Small intestine (tissue), 7 donors: ENCODE measurements at regions not wholly inside any gene's neighbourhood (a gene's known extent, or its start where the extent isn't known, plus 50 kb on each side); places are given as distances from the start of the nearest gene placed in this dataset.

Experiments used
- DNase-seq, 2 donors: peaks; one replicate each; pipeline versions ENCODE4 v3.0.0 to v3.0.0-alpha.2; 2013
- FAIRE-seq: peaks from 2 replicates; lab custom pipeline; 2012; peaks lifted over from hg19 to GRCh38; lab: Jason Lieb, UNC
- H3K27ac ChIP-seq, 3 donors: one replicate each; pipeline ENCODE4 v1.5.1; 2013; ENCODE audit warnings: low read length in 2 of 3, mild to moderate bottlenecking in 2 of 3, control low read depth in 1 of 3, inconsistent platforms in 1 of 3, low read depth in 1 of 3, moderate library complexity in 1 of 3
- H3K27me3 ChIP-seq, 3 donors: one replicate each; pipeline ENCODE4 v1.6.1; 2013; ENCODE audit warnings: low read length in 3 of 3, inconsistent platforms in 1 of 3; ENCODE audit not compliant: control insufficient read depth in 3 of 3, insufficient read depth in 3 of 3
- H3K36me3 ChIP-seq, 3 donors: one replicate each; pipeline ENCODE4 v1.6.1; 2013; ENCODE audit warnings: low read length in 3 of 3, inconsistent platforms in 1 of 3, low read depth in 1 of 3, mild to moderate bottlenecking in 1 of 3, moderate library complexity in 1 of 3; ENCODE audit not compliant: control insufficient read depth in 3 of 3, insufficient read depth in 2 of 3
- H3K4me1 ChIP-seq, 3 donors: one replicate each; pipeline ENCODE4 v1.6.1; 2013; ENCODE audit warnings: low read length in 2 of 3, inconsistent platforms in 1 of 3, low read depth in 1 of 3, mild to moderate bottlenecking in 1 of 3, moderate library complexity in 1 of 3; ENCODE audit not compliant: control insufficient read depth in 3 of 3, insufficient read depth in 2 of 3
- H3K4me3 ChIP-seq, 3 donors: one replicate each; pipeline ENCODE4 v1.5.1; 2013; ENCODE audit warnings: low read length in 3 of 3, control low read depth in 1 of 3, inconsistent platforms in 1 of 3, low read depth in 1 of 3, mild to moderate bottlenecking in 1 of 3, moderate library complexity in 1 of 3
- H3K9me3 ChIP-seq, 2 donors: one replicate each; pipeline ENCODE4 v1.6.1; 2013; ENCODE audit warnings: low read depth in 1 of 2, low read length in 1 of 2; ENCODE audit not compliant: control insufficient read depth in 2 of 2, insufficient read depth in 1 of 2
- WGBS, 3 donors: extraction: QIAGEN DNeasy Blood & Tissue Kit; methylation state at CpG; one replicate each; pipeline ENCODE4 v1.1.7; 2013; 5-methylcytosine and 5-hydroxymethylcytosine counted together
- donor health status: healthy with polysubstance abuse.
- donor health status: control.
- donor health status: control.
- donor health status: Bipolar disorder and iron deficiency.
- donor health status: healthy.

DNA sequence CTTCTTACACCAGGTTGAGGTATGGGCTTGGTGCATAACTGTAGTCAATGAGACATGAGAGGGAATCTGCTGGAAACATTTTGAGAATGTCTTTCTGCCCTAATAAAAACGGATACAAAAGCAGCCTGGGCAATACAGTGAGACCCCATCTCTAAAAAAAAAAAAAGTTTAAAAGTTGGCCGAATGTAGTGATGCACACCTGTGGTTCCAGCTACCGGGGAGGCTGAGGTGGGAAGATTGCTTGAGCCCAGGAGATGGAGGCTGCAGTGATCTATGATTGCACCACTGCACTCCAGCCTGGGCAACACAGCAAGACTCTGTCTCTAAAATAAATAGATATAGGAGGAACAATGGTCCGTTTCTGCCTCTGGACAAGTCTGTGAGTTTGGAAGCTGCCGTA, 81.5 kb upstream of the FAM171A1 start:
- Histone ChIP-seq H3K36me3 (no peaks in the 10 kb centered on the region), H3K9me3 (peaks cover 0 to 3% of the 10 kb centered on the region in 2 donors), H3K4me1 (no peaks in the 10 kb centered on the region), H3K4me3 (no peak overlapping the region), H3K27ac (no peak overlapping the region), H3K27me3 (peaks cover 0 to 4% (median 3%) of the 10 kb centered on the region in 3 donors)
- 76 to 88% (median 82%) methylated on average over 5 of the region's 5 CpGs for WGBS, 3 donors
- no peak for FAIRE-seq
- DNase-seq: no peak

DNA sequence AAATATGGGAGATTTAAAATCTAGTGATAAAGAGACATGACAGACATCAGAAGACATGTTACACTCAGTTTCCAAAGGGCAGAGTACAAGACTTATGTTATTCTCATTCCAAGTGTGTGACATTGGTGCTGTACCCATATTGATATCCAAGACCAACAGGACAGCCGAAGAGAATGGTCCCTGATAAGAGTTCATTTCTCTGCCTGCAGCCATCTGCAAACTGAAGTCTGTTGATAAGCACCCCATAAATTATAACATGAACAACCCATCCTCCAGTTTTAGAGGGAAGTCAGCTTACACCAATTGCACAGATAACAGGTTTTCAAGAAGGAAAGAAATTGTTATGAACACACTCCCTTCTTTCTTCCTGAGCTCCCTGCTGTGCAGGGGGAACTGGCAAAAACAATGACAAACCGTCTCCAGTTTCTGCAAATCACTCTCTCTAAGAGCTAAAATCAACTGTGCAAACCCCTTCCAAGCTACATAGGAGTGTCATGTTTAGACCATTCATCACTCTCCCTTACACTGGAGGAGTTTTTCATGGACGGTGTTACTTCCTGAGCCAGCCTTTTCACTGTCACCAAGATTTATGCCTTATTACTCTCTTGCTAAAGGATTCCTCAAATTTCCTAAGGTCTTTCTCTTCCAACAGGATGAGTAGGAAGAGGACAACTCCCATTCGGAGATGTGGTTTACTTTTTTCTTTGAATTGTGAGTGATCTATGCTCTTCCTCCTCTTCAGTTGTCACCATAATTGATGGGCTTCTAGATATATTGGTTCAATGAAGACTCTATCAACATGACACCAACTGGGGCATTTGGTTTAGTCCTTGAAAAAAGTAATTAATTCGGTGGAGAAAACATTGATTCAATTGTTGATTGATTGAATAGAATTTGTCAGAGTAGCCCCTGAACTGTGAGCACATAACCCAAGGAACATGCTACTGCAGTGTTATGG, 80.3 kb upstream of the FAM171A1 start:
- H3K36me3 ChIP-seq: no peaks in the 10 kb centered on the region
- H3K4me3 ChIP-seq: no peak overlapping the region
- 31 to 44% (median 36%) methylated on average over 5 of the region's 5 CpGs for whole genome bisulfite sequencing, 3 donors
- H3K9me3 ChIP-seq: no peaks in the 10 kb centered on the region
- no peaks in the 10 kb centered on the region for H3K4me1 ChIP-seq
- DNase-seq: no peak
- peaks cover 0 to 4% (median 0%) of the 10 kb centered on the region in 3 donors for H3K27me3 ChIP-seq
- FAIRE-seq: no peak
- no peak overlapping the region for H3K27ac ChIP-seq

DNA sequence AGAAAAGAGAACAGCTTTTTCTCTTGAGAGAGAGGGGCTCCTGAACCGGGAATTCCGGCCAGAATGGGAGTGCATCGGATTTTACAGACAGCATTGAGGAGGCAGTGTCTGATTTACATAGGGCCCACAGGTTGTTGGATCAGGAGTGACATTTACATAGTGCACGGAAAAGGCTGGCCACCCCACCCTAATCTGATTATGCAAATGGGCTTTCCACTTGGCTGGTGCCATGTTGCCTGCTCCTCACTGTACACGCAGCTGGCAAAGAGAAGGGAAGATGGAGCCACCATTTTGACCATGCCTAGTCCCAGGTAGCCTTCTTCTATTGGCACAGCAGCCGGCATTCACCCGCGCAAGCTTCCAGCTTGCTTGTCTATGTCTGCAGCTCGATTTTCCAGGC, 77.5 kb upstream of the FAM171A1 start:
- Histone ChIP-seq H3K4me3 (no peak overlapping the region), H3K27ac (no peak overlapping the region), H3K9me3 (no peaks in the 10 kb centered on the region), H3K27me3 (peaks cover 0 to 4% (median 0%) of the 10 kb centered on the region in 3 donors), H3K4me1 (no peaks in the 10 kb centered on the region), H3K36me3 (no peaks in the 10 kb centered on the region)
- FAIRE-seq (no peak), DNase-seq (no peak)
- 84 to 89% (median 85%) methylated on average over 8 to 9 of the region's 9 CpGs for WGBS, 3 donors

DNA sequence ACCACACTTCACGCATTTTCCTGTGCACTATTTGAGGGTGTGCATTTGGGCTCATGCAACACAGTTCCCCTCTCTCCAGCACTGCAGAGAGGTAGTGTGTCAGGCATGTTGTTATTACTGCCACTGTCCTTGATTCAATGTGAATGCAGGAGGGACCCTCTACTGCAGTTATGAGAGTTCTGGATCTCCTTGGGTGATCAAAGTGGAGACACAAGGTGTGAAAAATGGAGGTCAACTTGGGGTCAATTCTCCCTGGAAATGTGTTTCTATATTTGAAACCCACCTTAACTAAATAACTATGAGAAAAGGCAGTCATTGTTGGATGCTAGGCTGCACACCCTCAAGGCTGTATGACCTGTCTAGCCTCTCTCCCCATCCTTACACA, 73.9 kb upstream of the FAM171A1 start:
- H3K36me3 ChIP-seq: no peaks in the 10 kb centered on the region
- DNase-seq (no peak), FAIRE-seq (no peak)
- no peak overlapping the region for H3K4me3 ChIP-seq
- no peak overlapping the region for H3K27ac ChIP-seq
- H3K27me3 ChIP-seq: peaks cover 0 to 5% (median 0%) of the 10 kb centered on the region in 3 donors
- no peaks in the 10 kb centered on the region for H3K4me1 ChIP-seq
- H3K9me3 ChIP-seq: no peaks in the 10 kb centered on the region
- 74 to 86% (median 78%) methylated on average over 1 of the region's 1 CpG for WGBS, 3 donors

DNA sequence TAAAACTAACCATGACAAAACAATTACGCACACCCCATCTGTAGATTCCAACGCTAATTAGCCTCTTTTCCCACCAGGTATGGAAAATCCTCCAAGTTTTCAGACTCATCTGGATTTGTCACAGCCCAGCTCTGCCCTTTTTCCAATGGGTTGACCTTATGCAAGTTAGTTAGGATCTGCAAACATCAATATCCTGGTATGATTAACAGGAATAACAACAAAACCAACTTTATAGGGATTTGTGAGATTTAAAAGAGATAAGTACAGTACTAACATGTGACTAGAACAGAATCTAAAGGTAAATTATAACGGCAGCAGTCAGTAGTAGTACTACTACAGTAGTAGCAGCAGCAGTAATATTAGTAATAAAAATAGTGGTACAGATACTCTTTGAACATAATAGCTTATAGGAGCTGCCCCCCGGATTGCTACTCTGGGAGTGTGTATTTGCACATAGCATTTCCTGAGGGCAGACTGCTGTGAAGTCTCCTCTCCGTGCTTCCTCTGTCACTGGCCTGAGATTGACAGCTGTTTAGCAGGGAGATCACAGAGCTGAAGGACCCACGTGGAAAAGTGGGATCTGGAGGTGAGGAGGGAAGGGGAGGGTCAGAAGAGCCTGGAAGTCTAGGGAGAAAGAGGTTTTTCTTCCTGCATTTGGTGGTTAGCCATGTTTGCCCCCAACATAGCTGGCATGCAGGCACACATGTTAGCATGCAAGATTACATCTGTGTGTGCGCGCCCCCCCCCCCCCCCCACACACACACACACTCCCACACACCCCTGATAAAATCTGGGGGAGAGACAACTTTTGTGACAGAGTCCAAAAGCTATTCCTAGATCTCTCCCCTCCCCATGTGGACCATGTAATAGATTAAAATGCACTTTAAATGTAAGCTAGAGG, 73.3 kb upstream of the FAM171A1 start:
- DNase-seq: no peak
- H3K4me3 ChIP-seq: no peak overlapping the region
- FAIRE-seq: no peak
- H3K36me3 ChIP-seq: no peaks in the 10 kb centered on the region
- no peak overlapping the region for H3K27ac ChIP-seq
- peaks cover 0 to 9% (median 0%) of the 10 kb centered on the region in 3 donors for H3K27me3 ChIP-seq
- 45 to 60% (median 57%) methylated on average over 8 of the region's 8 CpGs for WGBS, 3 donors
- H3K4me1 ChIP-seq: no peaks in the 10 kb centered on the region
- no peaks in the 10 kb centered on the region for H3K9me3 ChIP-seq

DNA sequence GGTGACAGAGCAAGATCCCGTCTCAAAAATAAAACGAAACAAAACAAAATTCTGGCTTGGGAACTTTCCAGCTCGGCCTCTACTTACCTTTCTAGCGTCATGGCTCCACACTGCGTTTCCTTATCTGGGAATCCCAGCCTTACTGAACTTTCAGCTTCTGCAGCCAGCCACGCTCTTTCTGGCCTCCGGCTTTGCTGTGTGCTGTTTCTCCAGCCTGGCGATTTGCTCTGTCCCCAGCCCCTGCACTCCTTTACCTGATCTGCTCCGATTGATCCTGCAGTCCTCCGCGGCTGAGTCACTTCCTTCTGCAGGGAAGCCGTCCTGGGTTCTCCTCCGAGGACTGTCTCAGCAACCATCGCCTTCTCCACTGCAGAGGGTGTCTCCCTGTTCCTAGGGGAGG, 71.0 kb upstream of the FAM171A1 start:
- Histone ChIP-seq H3K4me1 (no peaks in the 10 kb centered on the region), H3K27me3 (peaks cover 0 to 7% (median 0%) of the 10 kb centered on the region in 3 donors), H3K9me3 (no peaks in the 10 kb centered on the region), H3K36me3 (no peaks in the 10 kb centered on the region), H3K4me3 (no peak overlapping the region), H3K27ac (no peak overlapping the region)
- 73 to 84% (median 83%) methylated on average over 14 of the region's 14 CpGs for WGBS, 3 donors
- DNase-seq (no peak), FAIRE-seq (no peak)

DNA sequence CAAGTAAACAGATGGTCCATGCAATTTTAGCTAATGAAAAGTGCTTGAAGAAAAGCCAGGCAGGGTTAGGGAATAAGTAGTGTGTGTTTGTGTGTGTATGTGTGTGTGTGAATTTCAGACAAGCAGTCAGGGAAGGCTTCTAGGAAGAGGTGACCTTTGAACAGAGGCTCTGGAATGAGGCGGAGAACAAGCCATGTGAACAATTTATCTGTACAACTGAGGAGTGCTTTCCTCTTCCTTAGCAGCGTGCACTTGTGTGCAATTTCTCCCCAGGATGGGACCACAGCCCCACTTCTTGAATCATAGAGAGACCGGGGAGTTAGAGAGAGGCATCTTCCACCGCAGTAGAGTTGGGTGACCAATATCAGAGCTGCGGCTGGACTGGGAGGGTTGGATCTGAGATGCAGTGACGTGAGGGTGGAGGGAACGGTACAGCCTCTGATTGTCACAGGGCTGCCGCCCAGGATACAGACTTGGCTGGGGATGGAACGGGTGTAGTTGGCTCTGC, 69.2 kb upstream of the FAM171A1 start:
- DNase-seq: no peak
- no peak overlapping the region for H3K4me3 ChIP-seq
- no peaks in the 10 kb centered on the region for H3K9me3 ChIP-seq
- peaks cover 0 to 7% (median 0%) of the 10 kb centered on the region in 3 donors for H3K27me3 ChIP-seq
- no peak for FAIRE-seq
- H3K4me1 ChIP-seq: no peaks in the 10 kb centered on the region
- no peak overlapping the region for H3K27ac ChIP-seq
- WGBS, 3 donors: 57 to 81% (median 58%) methylated on average over 9 of the region's 9 CpGs
- H3K36me3 ChIP-seq: no peaks in the 10 kb centered on the region

DNA sequence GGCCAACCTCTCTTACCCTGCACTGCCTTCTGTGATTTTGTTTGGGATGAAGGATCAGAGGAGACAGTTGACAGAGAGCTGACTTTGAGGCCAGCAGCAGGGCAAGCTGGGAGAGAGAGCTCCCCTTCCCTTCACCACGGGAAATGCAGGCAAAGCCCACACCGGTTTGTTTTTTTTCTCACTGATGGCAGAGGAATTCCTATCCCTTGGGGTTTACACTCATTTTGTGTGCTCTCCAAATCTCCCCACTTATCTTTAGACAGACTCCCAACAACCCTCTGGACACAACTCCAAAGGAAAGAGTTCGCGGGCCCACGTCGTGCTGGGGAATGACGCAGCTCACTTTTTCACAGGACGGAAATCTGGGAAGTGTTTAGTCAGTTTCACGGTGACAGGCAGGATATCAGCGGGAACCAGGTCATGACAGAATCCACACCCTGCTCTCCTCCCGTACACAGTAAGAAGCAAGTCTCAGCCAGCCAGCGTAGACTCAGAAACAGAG, 68.3 kb upstream of the FAM171A1 start:
- no peaks in the 10 kb centered on the region for H3K36me3 ChIP-seq
- no peaks in the 10 kb centered on the region for H3K4me1 ChIP-seq
- DNase-seq (peak; percentile 5 to 35), FAIRE-seq (no peak)
- H3K27ac ChIP-seq: peak overlapping the region in 1 of 3 donors; percentile 68
- no peaks in the 10 kb centered on the region for H3K9me3 ChIP-seq
- H3K4me3 ChIP-seq: no peak overlapping the region
- peaks cover 0 to 7% (median 0%) of the 10 kb centered on the region in 3 donors for H3K27me3 ChIP-seq
- 2 to 4% (median 3%) methylated on average over 12 of the region's 12 CpGs for WGBS, 3 donors
